CD4-positive, alpha-beta memory T cell (primary cell): ENCODE measurements at regions not wholly inside any gene's neighbourhood (a gene's known extent, or its start where the extent isn't known, plus 50 kb on each side); places are given as distances from the start of the nearest gene placed in this dataset.
A peak's percentile ranks its signal among the peaks of the same experiment; 100 is the strongest.

ENCODE experiments used
- CTCF ChIA-PET: fragments of 350-600 bp; sonication (Branson Sonifier 250); formaldehyde crosslinking; loops from one replicate; lab custom pipeline; 2021; ENCODE audit warnings: inconsistent platforms; ENCODE audit not compliant: partially characterized antibody; lab: Charles Lee
- POLR2A ChIA-PET: fragments of 350-600 bp; sonication (Branson Sonifier 250); formaldehyde crosslinking; loops from one replicate; lab custom pipeline; 2021; ENCODE audit not compliant: partially characterized antibody; lab: Charles Lee
- DNase-seq, 5 donors: peaks; one replicate each; pipeline versions ENCODE4 v3.0.0 to v3.0.0-alpha.2; 2020 to 2022; ENCODE audit warnings: mixed read lengths in 1 of 5
- H3K27ac ChIP-seq: one replicate; pipeline ENCODE4 v1.7.0; 2013; ENCODE audit warnings: low read depth, low read length
- H3K27me3 ChIP-seq: 2 replicates; pipeline ENCODE4 v1.7.0; 2013; ENCODE audit warnings: mild to moderate bottlenecking, low read length, moderate library complexity; ENCODE audit not compliant: insufficient read depth
- H3K36me3 ChIP-seq: 2 replicates; pipeline ENCODE4 v1.7.0; 2013; ENCODE audit warnings: mild to moderate bottlenecking, low read length, moderate library complexity; ENCODE audit not compliant: insufficient read depth
- H3K4me1 ChIP-seq: 2 replicates; pipeline ENCODE4 v1.7.0; 2013; ENCODE audit warnings: mild to moderate bottlenecking, low read length, moderate library complexity; ENCODE audit not compliant: insufficient read depth
- H3K4me3 ChIP-seq, 2 donors: one replicate each; pipeline ENCODE4 v1.7.0; 2013; ENCODE audit warnings: low read length in 2 of 2, mild to moderate bottlenecking in 1 of 2
- H3K9me3 ChIP-seq, 2 donors: one replicate each; pipeline ENCODE4 v1.7.0; 2013; ENCODE audit warnings: low read length in 2 of 2, control low read depth in 1 of 2; ENCODE audit not compliant: control insufficient read depth in 1 of 2
- H3K27ac Mint-ChIP-seq, 7 donors: one replicate each; pipeline ENCODE4 v1.8.0; 2020 to 2021; ENCODE audit warnings: mixed read lengths in 7 of 7, mild to moderate bottlenecking in 6 of 7, inconsistent platforms in 3 of 7, moderate library complexity in 3 of 7
- H3K27me3 Mint-ChIP-seq, 2 donors: one replicate each; pipeline ENCODE4 v1.8.0; 2020 to 2021; ENCODE audit warnings: mixed read lengths in 2 of 2
- H3K36me3 Mint-ChIP-seq, 2 donors: one replicate each; pipeline ENCODE4 v1.8.0; 2020 to 2021; ENCODE audit warnings: mixed read lengths in 2 of 2, inconsistent platforms in 1 of 2, mild to moderate bottlenecking in 1 of 2
- H3K4me1 Mint-ChIP-seq, 4 donors: one replicate each; pipeline ENCODE4 v1.8.0; 2020 to 2021; ENCODE audit warnings: mixed read lengths in 4 of 4, mild to moderate bottlenecking in 1 of 4
- H3K4me3 Mint-ChIP-seq, 8 donors: one replicate each; pipeline ENCODE4 v1.8.0; 2020 to 2021; ENCODE audit warnings: mixed read lengths in 8 of 8, mild to moderate bottlenecking in 7 of 8, moderate library complexity in 6 of 8, inconsistent platforms in 3 of 8
- H3K9me3 Mint-ChIP-seq, 8 donors: one replicate each; pipeline ENCODE4 v1.8.0; 2020 to 2021; ENCODE audit warnings: mixed read lengths in 8 of 8, mild to moderate bottlenecking in 5 of 8, inconsistent platforms in 3 of 8, moderate library complexity in 1 of 8
- intact Hi-C: fragments of 100-400 bp; cut with micrococcal nuclease; formaldehyde crosslinking; loops from one replicate; pipeline ENCODE4 v1.15.1; 2023

DNA sequence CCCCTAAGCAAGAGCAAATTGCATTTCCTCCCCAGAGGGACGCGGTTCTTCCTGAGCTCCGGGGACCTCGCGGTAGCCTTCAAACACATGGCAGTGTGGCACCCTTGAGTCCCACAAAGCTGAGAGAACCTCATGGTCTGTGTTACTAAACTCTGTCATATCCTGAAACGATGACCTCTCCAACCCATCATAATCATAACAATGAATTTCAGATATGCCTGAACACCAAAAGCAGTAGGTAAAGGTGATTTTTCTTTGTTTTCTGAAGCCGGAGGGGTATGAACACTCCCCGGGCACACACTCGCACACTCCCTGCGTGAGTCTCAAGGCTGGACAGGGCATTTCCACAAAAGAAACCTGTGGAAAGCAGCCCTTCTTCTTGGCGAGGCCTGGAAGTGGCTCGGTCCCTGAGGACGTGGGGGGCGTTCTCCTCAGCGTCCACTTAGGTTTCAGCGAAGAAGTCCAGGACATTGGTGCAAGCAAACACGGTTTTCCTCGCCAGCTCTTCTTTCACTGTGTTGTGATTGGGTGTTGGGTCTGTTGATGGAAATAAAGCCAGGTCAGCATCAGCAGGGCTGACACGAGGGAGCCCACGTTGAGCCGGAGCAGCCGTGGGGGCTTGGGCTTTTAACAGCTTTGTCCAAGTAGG is 183.4 kb downstream of the ERMARD start:
- DNase-seq: no peak
- no peaks in the 10 kb centered on the region for H3K36me3 Mint-ChIP-seq
- no peaks in the 10 kb centered on the region for H3K9me3 Mint-ChIP-seq
- no peak overlapping the region for H3K4me3 ChIP-seq
- no peaks in the 10 kb centered on the region for H3K4me1 ChIP-seq
- CTCF ChIA-PET: no interaction called here
- POLR2A ChIA-PET: no interaction called here
- H3K4me3 Mint-ChIP-seq: no peak overlapping the region
- H3K27me3 Mint-ChIP-seq: peaks cover 6 to 10% of the 10 kb centered on the region in 2 donors
- no peak overlapping the region for H3K27ac Mint-ChIP-seq
- no peaks in the 10 kb centered on the region for H3K27me3 ChIP-seq
- no peak overlapping the region for H3K27ac ChIP-seq
- no peaks in the 10 kb centered on the region for H3K9me3 ChIP-seq
- H3K36me3 ChIP-seq: no peaks in the 10 kb centered on the region
- intact Hi-C loops: no loop called here
- no peaks in the 10 kb centered on the region for H3K4me1 Mint-ChIP-seq

- CTCF ChIA-PET: no interaction called here
- Histone ChIP-seq H3K36me3 (no peaks in the 10 kb centered on the region), H3K9me3 (no peaks in the 10 kb centered on the region), H3K4me1 (no peaks in the 10 kb centered on the region), H3K4me3 (no peak overlapping the region), H3K27ac (no peak overlapping the region), H3K27me3 (no peaks in the 10 kb centered on the region)
- DNase-seq: no peak
- POLR2A ChIA-PET: no interaction called here
- Mint-ChIP-seq H3K27me3 (peaks cover 7 to 10% of the 10 kb centered on the region in 2 donors), H3K9me3 (peaks cover 0 to 4% (median 0%) of the 10 kb centered on the region in 8 donors), H3K4me3 (no peak overlapping the region), H3K27ac (no peak overlapping the region), H3K36me3 (no peaks in the 10 kb centered on the region), H3K4me1 (no peaks in the 10 kb centered on the region)
- intact Hi-C loops: no loop called here
Measured at GRCh38 chr6:169933839-169934698, 182.6 kb downstream of the ERMARD start.

DNA sequence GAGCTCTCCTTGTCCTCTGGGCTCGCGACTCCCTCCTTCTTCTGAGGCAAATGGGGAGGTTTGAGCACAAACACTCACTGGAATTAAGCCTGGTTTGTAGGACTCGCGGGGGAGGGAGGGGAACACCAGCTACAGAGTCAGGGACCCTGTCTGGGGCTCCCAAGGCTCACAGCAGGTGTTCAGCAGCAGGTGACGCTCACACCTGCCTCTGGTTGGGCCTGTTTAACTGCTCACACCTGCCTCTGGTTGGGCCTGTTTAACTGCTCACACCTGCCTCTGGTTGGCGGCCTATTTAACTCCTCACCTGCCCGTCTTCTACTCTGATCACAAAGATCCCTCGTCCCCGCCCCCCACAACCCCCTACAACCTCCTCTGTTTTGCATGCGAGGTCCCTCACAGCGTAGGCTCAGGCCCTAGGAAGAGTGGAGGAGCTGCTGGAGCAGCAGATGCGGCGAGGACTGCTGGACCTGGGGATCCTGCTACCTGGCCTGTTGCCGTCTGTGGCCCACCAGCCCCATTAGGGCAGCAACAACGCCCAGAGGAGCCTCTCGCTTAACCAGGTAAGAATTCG is 181.9 kb downstream of the ERMARD start:
- H3K4me1 ChIP-seq: no peaks in the 10 kb centered on the region
- Mint-ChIP-seq H3K27me3 (peaks cover 6 to 11% of the 10 kb centered on the region in 2 donors), H3K36me3 (no peaks in the 10 kb centered on the region), H3K27ac (no peak overlapping the region), H3K4me3 (no peak overlapping the region), H3K9me3 (peaks cover 0 to 8% (median 0%) of the 10 kb centered on the region in 8 donors), H3K4me1 (no peaks in the 10 kb centered on the region)
- no peak for DNase-seq
- no peak overlapping the region for H3K27ac ChIP-seq
- H3K27me3 ChIP-seq: no peaks in the 10 kb centered on the region
- ChIA-PET CTCF (no interaction called here), POLR2A (no interaction called here)
- intact Hi-C loops: no loop called here
- H3K36me3 ChIP-seq: no peaks in the 10 kb centered on the region
- no peaks in the 10 kb centered on the region for H3K9me3 ChIP-seq
- H3K4me3 ChIP-seq: no peak overlapping the region

GRCh38 chr6:169932491-169932890 is 181.1 kb downstream of the ERMARD start:
- Mint-ChIP-seq H3K27ac (no peak overlapping the region), H3K4me3 (no peak overlapping the region), H3K36me3 (no peaks in the 10 kb centered on the region), H3K27me3 (peaks cover 6 to 11% of the 10 kb centered on the region in 2 donors), H3K9me3 (peaks cover 0 to 8% (median 0%) of the 10 kb centered on the region in 8 donors), H3K4me1 (no peaks in the 10 kb centered on the region)
- Histone ChIP-seq H3K4me1 (no peaks in the 10 kb centered on the region), H3K4me3 (no peak overlapping the region), H3K36me3 (no peaks in the 10 kb centered on the region), H3K27ac (no peak overlapping the region), H3K9me3 (no peaks in the 10 kb centered on the region), H3K27me3 (no peaks in the 10 kb centered on the region)
- ChIA-PET CTCF (interaction anchor here (1.2 to 2.0 kb wide), 2 partner anchors 101 to 143 kb away, joined by 3 to 10 read pairs; no protein-coding TSS in a partner anchor), POLR2A (no interaction called here)
- DNase-seq: no peak
- intact Hi-C loops: no loop called here

DNA sequence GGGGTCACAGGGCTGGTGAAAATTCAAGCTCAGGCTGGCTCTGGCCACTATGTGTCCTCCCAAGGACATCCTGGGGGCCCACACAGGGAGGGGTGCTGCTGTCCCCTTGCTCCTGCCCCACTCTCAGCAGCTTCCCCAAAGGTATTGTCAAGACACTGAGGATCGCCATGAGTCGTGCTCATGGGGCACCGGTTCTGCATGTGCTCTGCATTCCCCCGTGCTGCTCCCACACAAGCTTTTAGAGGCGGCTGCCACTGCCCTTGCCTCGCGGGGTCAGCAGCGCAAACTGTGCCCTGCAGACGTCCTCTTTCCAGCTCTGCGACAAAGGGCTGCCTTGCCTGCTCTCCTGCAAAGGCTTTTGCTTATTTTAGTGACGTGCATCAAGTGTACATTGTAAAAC is 179.8 kb downstream of the ERMARD start:
- CTCF ChIA-PET: interaction anchor here (1.2 to 2.0 kb wide), 2 partner anchors 99 to 142 kb away, joined by 3 to 10 read pairs; no protein-coding TSS in a partner anchor

DNA sequence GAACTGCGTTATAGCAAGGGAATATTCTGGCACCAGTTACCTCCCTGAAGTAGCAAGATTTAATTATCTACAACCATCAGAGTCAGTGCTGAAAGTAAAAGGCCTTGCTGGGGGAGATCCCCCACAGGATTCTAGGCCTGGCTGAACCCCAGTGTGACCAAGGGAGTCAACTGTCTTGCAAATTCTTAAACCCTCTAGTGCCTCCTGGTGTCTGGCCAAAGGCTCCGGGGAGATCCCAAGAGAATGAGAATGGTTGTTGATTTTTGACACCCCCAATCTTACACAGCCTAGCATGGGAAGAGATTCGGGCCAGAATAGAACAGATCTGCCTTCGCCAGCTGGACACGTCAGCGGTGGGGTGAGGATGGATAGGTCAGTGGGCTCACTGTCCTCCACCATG is 179.4 kb downstream of the ERMARD start:
- POLR2A ChIA-PET: no interaction called here
- Histone ChIP-seq H3K4me3 (no peak overlapping the region), H3K36me3 (no peaks in the 10 kb centered on the region), H3K27me3 (no peaks in the 10 kb centered on the region), H3K27ac (no peak overlapping the region), H3K9me3 (no peaks in the 10 kb centered on the region), H3K4me1 (no peaks in the 10 kb centered on the region)
- no peak overlapping the region for H3K4me3 Mint-ChIP-seq
- H3K4me1 Mint-ChIP-seq: no peaks in the 10 kb centered on the region
- peaks cover 8 to 15% of the 10 kb centered on the region in 2 donors for H3K27me3 Mint-ChIP-seq
- peaks cover 0 to 8% (median 0%) of the 10 kb centered on the region in 8 donors for H3K9me3 Mint-ChIP-seq
- H3K36me3 Mint-ChIP-seq: no peaks in the 10 kb centered on the region
- CTCF ChIA-PET: interaction anchor here (2.0 kb wide), 1 partner anchor 99 kb away, joined by 10 read pairs; no protein-coding TSS in a partner anchor
- intact Hi-C loops: no loop called here
- no peak overlapping the region for H3K27ac Mint-ChIP-seq
- DNase-seq: peak in 1 of 5 donors; percentile 11

More for the DNA sequence above, 179.8 kb downstream of the ERMARD start:
- no peak overlapping the region for H3K4me3 Mint-ChIP-seq
- no peak overlapping the region for H3K27ac Mint-ChIP-seq
- no peaks in the 10 kb centered on the region for H3K4me1 Mint-ChIP-seq
- intact Hi-C loops: no loop called here
- H3K36me3 Mint-ChIP-seq: no peaks in the 10 kb centered on the region
- peaks cover 0 to 8% (median 0%) of the 10 kb centered on the region in 8 donors for H3K9me3 Mint-ChIP-seq
- Histone ChIP-seq H3K4me1 (no peaks in the 10 kb centered on the region), H3K36me3 (no peaks in the 10 kb centered on the region), H3K4me3 (no peak overlapping the region), H3K27me3 (no peaks in the 10 kb centered on the region), H3K9me3 (no peaks in the 10 kb centered on the region), H3K27ac (no peak overlapping the region)
- POLR2A ChIA-PET: no interaction called here
- DNase-seq: no peak
- H3K27me3 Mint-ChIP-seq: peaks cover 6 to 13% of the 10 kb centered on the region in 2 donors

DNA sequence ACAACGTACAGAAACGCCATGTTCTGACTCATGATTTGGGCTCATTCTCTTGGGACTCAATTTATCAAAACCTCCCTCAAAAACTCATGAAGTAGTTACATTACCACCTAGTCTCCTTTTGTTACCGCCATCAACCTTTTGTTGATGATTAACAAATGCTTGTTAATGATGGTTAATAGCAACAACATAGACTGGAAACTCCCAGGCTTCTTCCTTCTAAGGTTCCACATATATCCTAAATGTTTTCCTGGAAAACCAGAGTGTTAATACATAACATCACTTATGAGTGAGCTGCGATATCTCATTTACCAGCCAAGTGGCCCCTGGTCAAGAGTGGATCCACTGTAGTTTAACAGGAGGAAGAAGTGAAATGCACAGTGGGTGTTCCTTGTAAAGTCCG is 176.3 kb downstream of the ERMARD start:
- no peaks in the 10 kb centered on the region for H3K9me3 ChIP-seq
- no peak overlapping the region for H3K4me3 ChIP-seq
- H3K9me3 Mint-ChIP-seq: peaks cover 0 to 8% (median 0%) of the 10 kb centered on the region in 8 donors
- H3K4me1 ChIP-seq: no peaks in the 10 kb centered on the region
- POLR2A ChIA-PET: no interaction called here
- DNase-seq: no peak
- CTCF ChIA-PET: no interaction called here
- H3K36me3 ChIP-seq: no peaks in the 10 kb centered on the region
- no peaks in the 10 kb centered on the region for H3K27me3 ChIP-seq
- no peak overlapping the region for H3K4me3 Mint-ChIP-seq
- H3K27ac Mint-ChIP-seq: no peak overlapping the region
- no peaks in the 10 kb centered on the region for H3K36me3 Mint-ChIP-seq
- no peak overlapping the region for H3K27ac ChIP-seq
- H3K27me3 Mint-ChIP-seq: peaks cover 8 to 16% of the 10 kb centered on the region in 2 donors
- H3K4me1 Mint-ChIP-seq: no peaks in the 10 kb centered on the region
- intact Hi-C loops: no loop called here
